IMR-90 (cell line): ENCODE measurements at regions not wholly inside any gene's neighbourhood (a gene's known extent, or its start where the extent isn't known, plus 50 kb on each side); places are given as distances from the start of the nearest gene placed in this dataset.

ENCODE experiments used
- ATAC-seq: fragments of 200-7000 bp; cut with Tn5 transposase; 2 replicates; pipeline ENCODE4 v1.9.1; 2020; ENCODE audit warnings: low read depth, mild to moderate bottlenecking, moderate library complexity
- BruUV-seq: library from RNA; stranded (reverse); fragments of 400-500 nt; replicated peaks from 2 replicates; lab custom pipeline; 2021; lab: Mats Ljungman, UMichigan
- CTCF ChIA-PET: fragments of 300-600 bp; formaldehyde crosslinking; extraction: SDS; loops from one replicate; lab custom pipeline; 2021; ENCODE audit warnings: antibody characterized with exemption; lab: Yijun Ruan, JAX
- POLR2A ChIA-PET: fragments of 300-600 bp; sonication (Branson Sonifier 250); formaldehyde crosslinking; loops from one replicate; lab custom pipeline; 2022; ENCODE audit warnings: antibody characterized with exemption; ENCODE audit not compliant: unreplicated experiment; lab: Charles Lee
- DNase-seq: peaks from one replicate; pipeline ENCODE4 v3.0.0; 2013
- H2AFZ ChIP-seq: replicated peaks from 2 replicates; pipeline ENCODE3; 2013; ENCODE audit warnings: low read length, mild to moderate bottlenecking; ENCODE audit not compliant: poor library complexity
- H2AK5ac ChIP-seq: 2 replicates; pipeline ENCODE4 v1.6.1; 2013; ENCODE audit warnings: low read depth, low read length, inconsistent platforms
- H2AK9ac ChIP-seq: replicated peaks from 2 replicates; pipeline ENCODE3; 2013; ENCODE audit warnings: mild to moderate bottlenecking, low read depth, low read length, moderate library complexity; ENCODE audit not compliant: poor library complexity
- H2BK120ac ChIP-seq: 2 replicates; pipeline ENCODE4 v1.6.1; 2013; ENCODE audit warnings: low read depth, low read length, inconsistent platforms
- H2BK15ac ChIP-seq: 3 replicates; pipeline ENCODE4 v1.6.1; 2013; ENCODE audit warnings: low read depth, low read length, inconsistent platforms
- H2BK20ac ChIP-seq: 2 replicates; pipeline ENCODE4 v1.6.1; 2013; ENCODE audit warnings: low read depth, mild to moderate bottlenecking, inconsistent platforms, low read length, moderate library complexity
- H2BK5ac ChIP-seq: 2 replicates; pipeline ENCODE4 v1.6.1; 2013; ENCODE audit warnings: mild to moderate bottlenecking, low read depth, low read length, inconsistent platforms; ENCODE audit not compliant: poor library complexity, severe bottlenecking
- H3K14ac ChIP-seq: replicated peaks from 2 replicates; pipeline ENCODE4 v1.6.1; 2013; ENCODE audit warnings: low read depth, low read length, inconsistent platforms
- H3K18ac ChIP-seq: 2 replicates; pipeline ENCODE4 v1.6.1; 2013; ENCODE audit warnings: low read depth, low read length, control low read depth
- H3K23ac ChIP-seq: 2 replicates; pipeline ENCODE4 v1.6.1; 2013; ENCODE audit warnings: low read depth, low read length, inconsistent platforms
- H3K27ac ChIP-seq: 2 replicates; pipeline ENCODE4 v1.5.1; 2013; ENCODE audit warnings: mild to moderate bottlenecking, control low read depth, low read length; ENCODE audit not compliant: insufficient read depth
- H3K27me3 ChIP-seq: 2 replicates; pipeline ENCODE4 v1.6.1; 2013; ENCODE audit warnings: low read length; ENCODE audit not compliant: control insufficient read depth, insufficient read depth
- H3K36me3 ChIP-seq: 2 replicates; pipeline ENCODE4 v1.6.1; 2013; ENCODE audit warnings: low read length, mixed read lengths; ENCODE audit not compliant: control insufficient read depth, insufficient read depth
- H3K4ac ChIP-seq: 2 replicates; pipeline ENCODE4 v1.6.1; 2013; ENCODE audit warnings: low read depth, low read length, inconsistent platforms
- H3K4me1 ChIP-seq: 2 replicates; pipeline ENCODE4 v1.6.1; 2013; ENCODE audit warnings: low read length, mixed read lengths; ENCODE audit not compliant: control insufficient read depth, insufficient read depth
- H3K4me2 ChIP-seq: 2 replicates; pipeline ENCODE4 v1.6.1; 2013; ENCODE audit warnings: low read depth, mild to moderate bottlenecking, control low read depth, low read length, moderate library complexity
- H3K4me3 ChIP-seq: 2 replicates; pipeline ENCODE4 v1.5.1; 2013; ENCODE audit warnings: low read depth, mild to moderate bottlenecking, control low read depth, low read length, moderate library complexity; ENCODE audit not compliant: insufficient read depth
- H3K56ac ChIP-seq: 2 replicates; pipeline ENCODE4 v1.6.1; 2013; ENCODE audit warnings: low read length, inconsistent platforms; ENCODE audit not compliant: insufficient read depth; ENCODE audit errors: extremely low read depth
- H3K79me1 ChIP-seq, 2 experiments: 2 replicates each; pipeline ENCODE4 v1.6.1; 2013; ENCODE audit warnings: low read length in 2 of 2, inconsistent platforms in 1 of 2, low read depth in 1 of 2
- H3K9ac ChIP-seq: 2 replicates; pipeline ENCODE4 v1.6.1; 2013; ENCODE audit warnings: low read depth, low read length, control low read depth
- H3K9me1 ChIP-seq: 2 replicates; pipeline ENCODE4 v1.6.1; 2013; ENCODE audit warnings: low read length, inconsistent platforms; ENCODE audit not compliant: insufficient read depth
- H3K9me3 ChIP-seq: 2 replicates; pipeline ENCODE4 v1.6.1; 2013; ENCODE audit warnings: low read length; ENCODE audit not compliant: control insufficient read depth, insufficient read depth
- H4K20me1 ChIP-seq: 2 replicates; pipeline ENCODE4 v1.6.1; 2013; ENCODE audit warnings: low read length, inconsistent platforms; ENCODE audit not compliant: insufficient read depth
- H4K5ac ChIP-seq: 2 replicates; pipeline ENCODE4 v1.6.1; 2013; ENCODE audit warnings: mild to moderate bottlenecking, low read depth, low read length, control low read depth
- H4K8ac ChIP-seq, 2 experiments: 2 replicates each; pipeline ENCODE4 v1.6.1; 2013; ENCODE audit warnings: low read depth in 2 of 2, low read length in 2 of 2, control low read depth in 1 of 2, inconsistent platforms in 1 of 2
- H4K91ac ChIP-seq: 2 replicates; pipeline ENCODE4 v1.6.1; 2013; ENCODE audit warnings: low read depth, low read length, inconsistent platforms; ENCODE audit not compliant: insufficient read depth
- CEBPB ChIP-seq: IDR thresholded peaks from 2 replicates; pipeline ENCODE4 v1.6.1; 2012; ENCODE audit warnings: low read depth, low read length, improper control_type of control experiment
- MAFK ChIP-seq: IDR thresholded peaks from 2 replicates; pipeline ENCODE4 v1.6.1; 2012; ENCODE audit warnings: low read depth, low read length, improper control_type of control experiment
- MXI1 ChIP-seq: IDR thresholded peaks from 2 replicates; pipeline ENCODE4 v1.6.1; 2012; ENCODE audit warnings: low read depth, mild to moderate bottlenecking, low read length, moderate library complexity, borderline replicate concordance
- NFE2L2 ChIP-seq: fragments of 150-350 bp; IDR thresholded peaks from 2 replicates; pipeline ENCODE4 v1.6.1; 2016; ENCODE audit warnings: low read depth, mild to moderate bottlenecking, low read length
- SMC3 ChIP-seq: fragments of 150-350 bp; IDR thresholded peaks from 2 replicates; pipeline ENCODE4 v1.6.1; 2016; ENCODE audit warnings: low read depth, mild to moderate bottlenecking, antibody characterized with exemption, low read length, moderate library complexity
- USF2 ChIP-seq: fragments of 150-350 bp; IDR thresholded peaks from 2 replicates; pipeline ENCODE4 v1.6.1; 2017; ENCODE audit warnings: mild to moderate bottlenecking, antibody characterized with exemption, low read length, low read depth
- WGBS, 2 experiments: methylation state at CpG; one replicate each; pipeline versions ENCODE4 v1.1.5 to v1.1.7; 2013; ENCODE audit warnings: missing lambda C conversion rate in 2 of 2; ENCODE audit not compliant: insufficient read length in 1 of 2; ENCODE audit errors: extremely low coverage in 2 of 2; 5-methylcytosine and 5-hydroxymethylcytosine counted together
- dilution Hi-C: fragments of 300-500 bp; cut with HindIII; formaldehyde crosslinking; loops from one replicate; pipeline ENCODE4 v1.14.3; 2018; ENCODE audit warnings: low sequenced_read_pairs; ENCODE audit not compliant: unreplicated experiment
- in situ Hi-C: fragments of 300-500 bp; cut with MboI; formaldehyde crosslinking; loops from 3 replicates; pipeline ENCODE4 v1.14.3; 2019; ENCODE audit warnings: low sequenced_read_pairs, inconsistent platforms, mixed read lengths
- intact Hi-C: fragments of 100-400 bp; cut with micrococcal nuclease; formaldehyde crosslinking; loops from 2 replicates; pipeline ENCODE4 v1.10.0; 2022
- TF ChIP-seq, protein P1 (sequence below): conservative IDR thresholded peaks from 2 replicates; pipeline ENCODE4 v1.5.1; 2012; ENCODE audit warnings: mild to moderate bottlenecking, low read depth, low read length, improper control_type of control experiment
- TF ChIP-seq, protein P2 (sequence below): fragments of 150-350 bp; IDR thresholded peaks from 2 replicates; pipeline ENCODE4 v1.6.1; 2016; ENCODE audit warnings: low read depth, mild to moderate bottlenecking, low read length, moderate library complexity, borderline replicate concordance

- Histone ChIP-seq H2AK9ac (no peak overlapping the region), H3K18ac (no peak overlapping the region), H3K4me2 (no peak overlapping the region), H3K9me3 (no peaks in the 10 kb centered on the region), H3K4ac (no peak overlapping the region), H3K23ac (no peak overlapping the region), H2BK5ac (no peak overlapping the region), H2BK20ac (no peak overlapping the region), H2BK120ac (no peak overlapping the region), H2AFZ (no peak overlapping the region), H3K9ac (no peak overlapping the region), H3K27ac (no peak overlapping the region), H4K20me1 (no peaks in the 10 kb centered on the region), H2AK5ac (no peak overlapping the region), H3K9me1 (no peaks in the 10 kb centered on the region), H4K91ac (no peak overlapping the region), H3K79me1 (no peaks in the 10 kb centered on the region), H4K5ac (no peak overlapping the region), H3K27me3 (no peaks in the 10 kb centered on the region), H3K36me3 (no peaks in the 10 kb centered on the region), H3K56ac (no peak overlapping the region), H3K4me3 (no peak overlapping the region), H3K4me1 (no peaks in the 10 kb centered on the region), H4K8ac (no peak overlapping the region), H3K14ac (no peak overlapping the region), H2BK15ac (no peak overlapping the region)
- WGBS, 2 experiments: 40% methylated on average over 1 of the region's 3 CpGs; no CpG with 5 or more reads in 1 of the 2 experiments
- no TSS peak for BruUV-seq
- ATAC-seq (no peak), DNase-seq (no peak)
- TF ChIP-seq CEBPB (no peak), SMC3 (no peak), USF2 (no peak), MAFK (no peak), MXI1 (no peak), NFE2L2 (no peak)
- TF ChIP-seq, protein P1, sequence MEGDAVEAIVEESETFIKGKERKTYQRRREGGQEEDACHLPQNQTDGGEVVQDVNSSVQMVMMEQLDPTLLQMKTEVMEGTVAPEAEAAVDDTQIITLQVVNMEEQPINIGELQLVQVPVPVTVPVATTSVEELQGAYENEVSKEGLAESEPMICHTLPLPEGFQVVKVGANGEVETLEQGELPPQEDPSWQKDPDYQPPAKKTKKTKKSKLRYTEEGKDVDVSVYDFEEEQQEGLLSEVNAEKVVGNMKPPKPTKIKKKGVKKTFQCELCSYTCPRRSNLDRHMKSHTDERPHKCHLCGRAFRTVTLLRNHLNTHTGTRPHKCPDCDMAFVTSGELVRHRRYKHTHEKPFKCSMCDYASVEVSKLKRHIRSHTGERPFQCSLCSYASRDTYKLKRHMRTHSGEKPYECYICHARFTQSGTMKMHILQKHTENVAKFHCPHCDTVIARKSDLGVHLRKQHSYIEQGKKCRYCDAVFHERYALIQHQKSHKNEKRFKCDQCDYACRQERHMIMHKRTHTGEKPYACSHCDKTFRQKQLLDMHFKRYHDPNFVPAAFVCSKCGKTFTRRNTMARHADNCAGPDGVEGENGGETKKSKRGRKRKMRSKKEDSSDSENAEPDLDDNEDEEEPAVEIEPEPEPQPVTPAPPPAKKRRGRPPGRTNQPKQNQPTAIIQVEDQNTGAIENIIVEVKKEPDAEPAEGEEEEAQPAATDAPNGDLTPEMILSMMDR: no peak
- TF ChIP-seq, protein P2, sequence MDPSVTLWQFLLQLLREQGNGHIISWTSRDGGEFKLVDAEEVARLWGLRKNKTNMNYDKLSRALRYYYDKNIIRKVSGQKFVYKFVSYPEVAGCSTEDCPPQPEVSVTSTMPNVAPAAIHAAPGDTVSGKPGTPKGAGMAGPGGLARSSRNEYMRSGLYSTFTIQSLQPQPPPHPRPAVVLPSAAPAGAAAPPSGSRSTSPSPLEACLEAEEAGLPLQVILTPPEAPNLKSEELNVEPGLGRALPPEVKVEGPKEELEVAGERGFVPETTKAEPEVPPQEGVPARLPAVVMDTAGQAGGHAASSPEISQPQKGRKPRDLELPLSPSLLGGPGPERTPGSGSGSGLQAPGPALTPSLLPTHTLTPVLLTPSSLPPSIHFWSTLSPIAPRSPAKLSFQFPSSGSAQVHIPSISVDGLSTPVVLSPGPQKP: no peak
- dilution Hi-C loops: no loop called here
- in situ Hi-C loops: no loop called here
- ChIA-PET POLR2A (no interaction called here), CTCF (interaction anchor here (0.6 to 0.7 kb wide), 2 partner anchors 29 to 577 kb away, joined by 3 to 10 read pairs; no protein-coding TSS in a partner anchor)
- intact Hi-C loops: no loop called here
These were observed 324.1 kb upstream of the SYT4 start for GRCh38 chr18:43601432-43601831.
